MCF 10A (cell line): ENCODE measurements at regions not wholly inside any gene's neighbourhood (a gene's known extent, or its start where the extent isn't known, plus 50 kb on each side); places are given as distances from the start of the nearest gene placed in this dataset.

Experiments
- BruUV-seq: library from RNA; stranded (reverse); fragments of 400-500 nt; replicated peaks from 2 replicates; lab custom pipeline; 2021; lab: Mats Ljungman, UMichigan
- CTCF ChIA-PET: fragments of 300-600 bp; sonication (Branson Sonifier 250); formaldehyde crosslinking; extraction: SDS; loops from one replicate; lab custom pipeline; 2021; ENCODE audit warnings: antibody characterized with exemption, inconsistent platforms; lab: Yijun Ruan, JAX
- POLR2A ChIA-PET: fragments of 300-600, 350-650 bp; sonication (Branson Sonifier 250); formaldehyde crosslinking; extraction: SDS; loops from one replicate; lab custom pipeline; 2020; ENCODE audit warnings: antibody characterized with exemption, inconsistent platforms; lab: Yijun Ruan, JAX
- DNase-seq: peaks from one replicate; pipeline ENCODE4 v3.0.0-alpha.2; 2018; ENCODE audit not compliant: unreplicated experiment
- H3K27ac Mint-ChIP-seq: one replicate; pipeline ENCODE4 v1.8.0; 2022; ENCODE audit warnings: mild to moderate bottlenecking, low read depth, mixed read lengths; ENCODE audit not compliant: unreplicated experiment
- H3K27me3 Mint-ChIP-seq: one replicate; pipeline ENCODE4 v1.8.0; 2022; ENCODE audit warnings: mixed read lengths; ENCODE audit not compliant: insufficient read depth, unreplicated experiment
- H3K36me3 Mint-ChIP-seq: one replicate; pipeline ENCODE4 v1.8.0; 2022; ENCODE audit warnings: mild to moderate bottlenecking, moderate library complexity, mixed read lengths; ENCODE audit not compliant: insufficient read depth, unreplicated experiment
- H3K4me1 Mint-ChIP-seq: one replicate; pipeline ENCODE4 v1.8.0; 2022; ENCODE audit warnings: mixed read lengths; ENCODE audit not compliant: insufficient read depth, unreplicated experiment
- H3K4me3 Mint-ChIP-seq: one replicate; pipeline ENCODE4 v1.8.0; 2022; ENCODE audit warnings: mild to moderate bottlenecking, moderate library complexity, mixed read lengths; ENCODE audit not compliant: unreplicated experiment
- H3K9me3 Mint-ChIP-seq: one replicate; pipeline ENCODE4 v1.8.0; 2022; ENCODE audit warnings: mixed read lengths; ENCODE audit not compliant: unreplicated experiment
- intact Hi-C: fragments of 100-400 bp; cut with micrococcal nuclease; formaldehyde crosslinking; loops from 2 replicates; pipeline ENCODE4 v1.14.1; 2022
- TF ChIP-seq, protein P1 (sequence below): fragments of 200-600 bp; IDR thresholded peaks from one replicate; pipeline ENCODE4 v1.8.0; 2022; ENCODE audit warnings: antibody characterized with exemption, mild to moderate bottlenecking; ENCODE audit not compliant: unreplicated experiment

DNA sequence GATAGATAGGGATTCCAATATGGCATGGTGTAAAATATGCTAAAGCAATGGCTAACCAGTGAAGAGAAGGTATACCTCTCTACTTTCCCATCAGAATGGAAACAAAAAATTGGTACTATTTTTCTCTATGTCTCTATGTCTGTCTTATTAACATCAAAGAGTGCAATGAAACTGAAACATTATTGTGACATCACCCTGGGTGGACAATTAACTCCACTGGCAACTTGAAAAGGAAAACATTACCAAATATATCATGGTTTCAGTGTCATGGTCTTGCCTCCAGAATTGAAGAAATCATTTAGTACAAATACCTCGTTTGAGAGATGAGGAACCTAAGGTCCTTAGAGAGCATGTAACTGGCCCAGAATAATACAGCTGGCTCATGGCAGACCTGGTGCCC is 1132.5 kb upstream of the MAP3K7 start:
- intact Hi-C loops, result no loop called here
- ChIA-PET CTCF (interaction anchor here (0.6 kb wide), 2 partner anchors 153 to 346 kb away, joined by 3 read pairs; no protein-coding TSS in a partner anchor), POLR2A (interaction anchor here (0.6 to 0.7 kb wide), 2 partner anchors 106 to 473 kb away, joined by 3 read pairs; no protein-coding TSS in a partner anchor)
- H3K9me3 Mint-ChIP-seq, result peaks cover under 1% of the 10 kb centered on the region
- no peak overlapping the region for H3K4me3 Mint-ChIP-seq
- peaks cover 7% of the 10 kb centered on the region for H3K4me1 Mint-ChIP-seq
- H3K36me3 Mint-ChIP-seq, result no peaks in the 10 kb centered on the region
- no TSS peak for BruUV-seq
- TF ChIP-seq, protein P1, sequence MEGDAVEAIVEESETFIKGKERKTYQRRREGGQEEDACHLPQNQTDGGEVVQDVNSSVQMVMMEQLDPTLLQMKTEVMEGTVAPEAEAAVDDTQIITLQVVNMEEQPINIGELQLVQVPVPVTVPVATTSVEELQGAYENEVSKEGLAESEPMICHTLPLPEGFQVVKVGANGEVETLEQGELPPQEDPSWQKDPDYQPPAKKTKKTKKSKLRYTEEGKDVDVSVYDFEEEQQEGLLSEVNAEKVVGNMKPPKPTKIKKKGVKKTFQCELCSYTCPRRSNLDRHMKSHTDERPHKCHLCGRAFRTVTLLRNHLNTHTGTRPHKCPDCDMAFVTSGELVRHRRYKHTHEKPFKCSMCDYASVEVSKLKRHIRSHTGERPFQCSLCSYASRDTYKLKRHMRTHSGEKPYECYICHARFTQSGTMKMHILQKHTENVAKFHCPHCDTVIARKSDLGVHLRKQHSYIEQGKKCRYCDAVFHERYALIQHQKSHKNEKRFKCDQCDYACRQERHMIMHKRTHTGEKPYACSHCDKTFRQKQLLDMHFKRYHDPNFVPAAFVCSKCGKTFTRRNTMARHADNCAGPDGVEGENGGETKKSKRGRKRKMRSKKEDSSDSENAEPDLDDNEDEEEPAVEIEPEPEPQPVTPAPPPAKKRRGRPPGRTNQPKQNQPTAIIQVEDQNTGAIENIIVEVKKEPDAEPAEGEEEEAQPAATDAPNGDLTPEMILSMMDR, result no peak
- no peak for DNase-seq
- no peaks in the 10 kb centered on the region for H3K27me3 Mint-ChIP-seq
- H3K27ac Mint-ChIP-seq, result no peak overlapping the region

DNA sequence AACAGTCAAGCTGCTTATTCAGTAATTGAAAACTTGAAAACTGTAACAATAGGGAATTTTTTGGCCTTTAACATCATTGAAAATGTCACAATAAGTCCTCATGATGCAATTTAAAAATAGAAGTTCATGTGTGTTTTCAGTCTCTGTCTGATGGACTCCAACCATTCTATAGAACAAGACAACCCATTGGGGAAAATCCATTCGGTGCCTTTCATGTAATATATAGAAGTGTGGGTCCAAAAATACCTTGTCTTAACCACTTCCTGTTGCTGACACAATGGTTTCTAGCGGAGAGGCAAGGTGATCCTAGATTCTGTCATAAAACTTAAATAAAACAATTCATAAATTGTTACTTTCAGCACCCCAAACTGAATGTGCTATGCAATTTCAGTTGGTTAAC is 1131.3 kb upstream of the MAP3K7 start:
- Mint-ChIP-seq H3K27me3 (no peaks in the 10 kb centered on the region), H3K27ac (no peak overlapping the region), H3K4me3 (no peak overlapping the region), H3K9me3 (no peaks in the 10 kb centered on the region), H3K4me1 (peaks cover 13% of the 10 kb centered on the region), H3K36me3 (no peaks in the 10 kb centered on the region)
- no peak for DNase-seq
- ChIA-PET CTCF (no interaction called here), POLR2A (no interaction called here)
- TF ChIP-seq, protein P1, result no peak
- no TSS peak for BruUV-seq
- intact Hi-C loops, result no loop called here

DNA sequence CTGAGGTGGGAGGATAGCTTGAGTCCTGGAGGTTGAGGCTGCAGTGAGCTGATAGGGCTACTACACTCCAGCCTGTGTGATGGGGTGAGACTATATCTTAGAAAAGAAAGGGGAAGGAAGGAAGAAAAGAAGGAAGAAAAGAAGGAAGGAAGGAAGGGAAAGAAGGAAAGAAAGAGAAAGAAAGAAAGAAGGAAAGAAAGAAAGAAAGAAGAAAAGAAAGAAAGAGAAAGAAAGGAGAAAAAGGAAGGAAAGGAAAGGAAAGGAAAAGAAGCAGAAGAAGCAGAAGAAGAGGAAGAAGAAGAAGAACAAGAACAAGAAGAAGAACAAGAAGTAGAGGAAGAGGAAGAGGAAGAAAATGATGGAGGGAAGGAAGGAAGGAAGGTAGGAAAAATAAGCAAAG is 1130.2 kb upstream of the MAP3K7 start:
- CTCF ChIA-PET, result no interaction called here
- TF ChIP-seq, protein P1, result no peak
- Mint-ChIP-seq H3K9me3 (no peaks in the 10 kb centered on the region), H3K36me3 (no peaks in the 10 kb centered on the region), H3K4me3 (no peak overlapping the region), H3K27ac (no peak overlapping the region), H3K4me1 (peaks cover 19% of the 10 kb centered on the region), H3K27me3 (no peaks in the 10 kb centered on the region)
- intact Hi-C loops, result no loop called here
- no peak for DNase-seq
- POLR2A ChIA-PET, result no interaction called here
- no TSS peak for BruUV-seq

DNA sequence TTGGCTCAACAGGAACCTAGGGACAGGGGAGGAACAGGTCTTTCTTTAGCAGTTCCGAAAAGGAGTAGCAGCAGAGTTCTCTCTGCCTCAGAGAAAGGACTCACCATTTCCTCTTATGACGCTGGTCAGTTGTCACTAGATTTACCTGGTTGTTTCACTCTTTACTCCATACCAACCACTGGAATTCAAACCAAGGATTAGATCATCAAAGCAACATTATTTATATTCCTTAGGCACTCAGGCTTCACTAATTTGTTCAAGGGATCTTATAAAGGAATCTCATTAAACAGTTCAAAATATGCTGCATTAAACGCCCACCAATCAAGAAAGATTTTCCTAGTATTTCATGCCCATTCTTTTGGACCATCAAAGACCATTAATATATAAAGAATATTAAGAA is 1129.5 kb upstream of the MAP3K7 start:
- Mint-ChIP-seq H3K27me3 (no peaks in the 10 kb centered on the region), H3K4me3 (no peak overlapping the region), H3K36me3 (no peaks in the 10 kb centered on the region), H3K9me3 (no peaks in the 10 kb centered on the region), H3K4me1 (peaks cover 19% of the 10 kb centered on the region), H3K27ac (no peak overlapping the region)
- intact Hi-C loops, result no loop called here
- POLR2A ChIA-PET, result interaction anchor here (0.6 kb wide), 1 partner anchor 10 kb away, joined by 3 read pairs; no protein-coding TSS in a partner anchor
- BruUV-seq, result no TSS peak
- CTCF ChIA-PET, result no interaction called here
- TF ChIP-seq, protein P1, result no peak
- no peak for DNase-seq
